DND-41 (cell line): ENCODE measurements at regions not wholly inside any gene's neighbourhood (a gene's known extent, or its start where the extent isn't known, plus 50 kb on each side); places are given as distances from the start of the nearest gene placed in this dataset.

Experiments
- ATAC-seq: fragments of 200-7000 bp; cut with Tn5 transposase; 3 replicates; pipeline ENCODE4 v1.9.1; 2021; ENCODE audit warnings: low read depth; ENCODE audit not compliant: insufficient read depth
- DNase-seq: peaks from one replicate; pipeline ENCODE4 v3.0.0-alpha.2; 2020
- H2AFZ ChIP-seq: 2 replicates; pipeline ENCODE4 v1.6.0; 2012; ENCODE audit warnings: low read depth, low read length
- H3K27ac ChIP-seq: 2 replicates; pipeline ENCODE4 v1.5.1; 2012; ENCODE audit warnings: low read length, inconsistent platforms
- H3K27me3 ChIP-seq: fragments of 200-600 bp; sonication (generic); 2 replicates; pipeline ENCODE4 v1.6.0; 2012; ENCODE audit warnings: low read length, mild to moderate bottlenecking, inconsistent platforms; ENCODE audit not compliant: insufficient read depth, poor library complexity
- H3K36me3 ChIP-seq: 2 replicates; pipeline ENCODE4 v1.5.1; 2012; ENCODE audit warnings: low read length, inconsistent platforms; ENCODE audit not compliant: insufficient read depth
- H3K4me1 ChIP-seq: 2 replicates; pipeline ENCODE4 v1.5.1; 2012; ENCODE audit warnings: mild to moderate bottlenecking, low read length; ENCODE audit not compliant: insufficient read depth
- H3K4me2 ChIP-seq: 2 replicates; pipeline ENCODE4 v1.6.0; 2012; ENCODE audit warnings: mild to moderate bottlenecking, moderate library complexity, low read length, inconsistent platforms; ENCODE audit not compliant: insufficient read depth
- H3K4me3 ChIP-seq, 2 experiments: fragments of 200-600 bp in 1 of 2; shearing (Covaris generic) in 1 of 2; 2 replicates each; pipeline ENCODE4 v1.5.1; 2012 to 2016; ENCODE audit warnings: inconsistent platforms in 2 of 2, low read length in 2 of 2, mild to moderate bottlenecking in 2 of 2, low read depth in 1 of 2, moderate library complexity in 1 of 2
- H3K79me2 ChIP-seq: 2 replicates; pipeline ENCODE4 v1.6.0; 2012; ENCODE audit warnings: low read length, inconsistent platforms; ENCODE audit not compliant: insufficient read depth
- H3K9ac ChIP-seq: 2 replicates; pipeline ENCODE4 v1.6.0; 2012; ENCODE audit warnings: low read depth, mild to moderate bottlenecking, inconsistent platforms, low read length, moderate library complexity
- H3K9me3 ChIP-seq: 2 replicates; pipeline ENCODE4 v1.5.1; 2012; ENCODE audit warnings: low read length, moderate library complexity, mild to moderate bottlenecking, inconsistent platforms; ENCODE audit not compliant: insufficient read depth, severe bottlenecking
- H4K20me1 ChIP-seq: 2 replicates; pipeline ENCODE4 v1.6.0; 2012; ENCODE audit warnings: low read length; ENCODE audit not compliant: insufficient read depth
- EZH2 ChIP-seq: IDR thresholded peaks from 3 replicates; pipeline ENCODE4 v1.6.1; 2012; ENCODE audit warnings: borderline replicate concordance, low read depth, mild to moderate bottlenecking, moderate library complexity, low read length, inconsistent platforms; ENCODE audit not compliant: severe bottlenecking
- TF ChIP-seq, protein P1 (sequence below): IDR thresholded peaks from 2 replicates; pipeline ENCODE4 v1.5.1; 2012; ENCODE audit warnings: borderline replicate concordance, low read length, moderate library complexity, mild to moderate bottlenecking; ENCODE audit not compliant: poor library complexity, severe bottlenecking; ENCODE audit errors: extremely low read depth

DNA sequence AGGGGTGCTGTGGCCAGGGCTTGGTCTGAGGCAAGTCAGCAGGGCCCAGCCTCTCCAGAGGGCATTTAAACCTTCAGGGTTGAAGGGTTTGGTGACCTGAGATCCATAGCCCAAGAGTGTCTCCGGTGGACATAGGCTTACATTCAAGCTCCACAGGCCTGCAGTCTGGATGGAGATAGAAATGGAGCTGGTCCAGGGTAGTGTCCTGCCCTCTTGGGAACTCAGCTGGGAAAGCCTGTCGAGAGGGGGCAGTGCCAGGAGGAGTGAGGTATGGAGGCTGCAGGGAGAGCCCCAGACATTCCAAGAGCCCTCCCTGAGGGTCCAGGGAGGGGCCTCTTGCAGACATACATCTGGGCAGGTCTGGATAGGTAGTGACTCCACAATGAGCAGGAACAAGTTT lies 177.0 kb upstream of the MVB12B start:
- no peaks in the 10 kb centered on the region for H3K9me3 ChIP-seq
- DNase-seq (no peak), ATAC-seq (no peak)
- TF ChIP-seq, protein P1, sequence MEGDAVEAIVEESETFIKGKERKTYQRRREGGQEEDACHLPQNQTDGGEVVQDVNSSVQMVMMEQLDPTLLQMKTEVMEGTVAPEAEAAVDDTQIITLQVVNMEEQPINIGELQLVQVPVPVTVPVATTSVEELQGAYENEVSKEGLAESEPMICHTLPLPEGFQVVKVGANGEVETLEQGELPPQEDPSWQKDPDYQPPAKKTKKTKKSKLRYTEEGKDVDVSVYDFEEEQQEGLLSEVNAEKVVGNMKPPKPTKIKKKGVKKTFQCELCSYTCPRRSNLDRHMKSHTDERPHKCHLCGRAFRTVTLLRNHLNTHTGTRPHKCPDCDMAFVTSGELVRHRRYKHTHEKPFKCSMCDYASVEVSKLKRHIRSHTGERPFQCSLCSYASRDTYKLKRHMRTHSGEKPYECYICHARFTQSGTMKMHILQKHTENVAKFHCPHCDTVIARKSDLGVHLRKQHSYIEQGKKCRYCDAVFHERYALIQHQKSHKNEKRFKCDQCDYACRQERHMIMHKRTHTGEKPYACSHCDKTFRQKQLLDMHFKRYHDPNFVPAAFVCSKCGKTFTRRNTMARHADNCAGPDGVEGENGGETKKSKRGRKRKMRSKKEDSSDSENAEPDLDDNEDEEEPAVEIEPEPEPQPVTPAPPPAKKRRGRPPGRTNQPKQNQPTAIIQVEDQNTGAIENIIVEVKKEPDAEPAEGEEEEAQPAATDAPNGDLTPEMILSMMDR = no peak
- TF ChIP-seq EZH2 = no peak
- no peak overlapping the region for H3K4me3 ChIP-seq
- H3K36me3 ChIP-seq = no peaks in the 10 kb centered on the region
- no peak overlapping the region for H3K9ac ChIP-seq
- no peak overlapping the region for H3K27ac ChIP-seq
- H2AFZ ChIP-seq = no peak overlapping the region
- no peaks in the 10 kb centered on the region for H4K20me1 ChIP-seq
- no peaks in the 10 kb centered on the region for H3K79me2 ChIP-seq
- H3K4me1 ChIP-seq = no peaks in the 10 kb centered on the region
- no peaks in the 10 kb centered on the region for H3K27me3 ChIP-seq
- no peak overlapping the region for H3K4me2 ChIP-seq

DNA sequence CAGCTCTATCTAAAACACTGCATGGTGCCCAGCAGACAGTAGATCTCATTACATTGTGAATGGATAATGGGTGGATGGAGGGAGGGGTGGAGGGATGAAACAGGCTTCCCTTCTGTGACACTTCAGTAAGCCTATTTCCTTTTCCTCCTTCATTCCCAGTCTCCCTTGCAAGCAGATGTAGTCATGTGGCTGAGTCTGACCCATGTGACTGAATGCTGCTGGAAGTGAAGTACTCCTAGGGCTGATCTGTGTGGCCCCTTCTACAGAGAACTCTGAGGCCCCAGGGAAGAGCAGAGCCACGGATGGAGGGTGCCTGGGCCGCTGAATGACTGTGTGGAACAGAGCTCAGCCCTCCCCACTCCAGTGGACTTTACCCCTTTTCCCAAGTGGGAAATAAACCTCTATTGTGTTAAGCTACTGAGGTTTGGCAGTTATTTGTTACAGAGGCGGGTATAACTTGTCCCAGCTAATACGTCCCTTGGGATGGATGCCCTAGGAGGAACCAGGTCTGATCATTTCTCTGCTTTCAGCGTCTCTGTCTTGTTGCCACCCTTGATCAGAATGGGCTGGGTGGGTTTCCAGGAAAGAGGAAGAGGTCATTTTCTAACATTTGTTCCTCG lies 176.1 kb upstream of the MVB12B start:
- TF ChIP-seq, protein P1 = no peak
- TF ChIP-seq EZH2 = no peak
- DNase-seq = no peak

DNA sequence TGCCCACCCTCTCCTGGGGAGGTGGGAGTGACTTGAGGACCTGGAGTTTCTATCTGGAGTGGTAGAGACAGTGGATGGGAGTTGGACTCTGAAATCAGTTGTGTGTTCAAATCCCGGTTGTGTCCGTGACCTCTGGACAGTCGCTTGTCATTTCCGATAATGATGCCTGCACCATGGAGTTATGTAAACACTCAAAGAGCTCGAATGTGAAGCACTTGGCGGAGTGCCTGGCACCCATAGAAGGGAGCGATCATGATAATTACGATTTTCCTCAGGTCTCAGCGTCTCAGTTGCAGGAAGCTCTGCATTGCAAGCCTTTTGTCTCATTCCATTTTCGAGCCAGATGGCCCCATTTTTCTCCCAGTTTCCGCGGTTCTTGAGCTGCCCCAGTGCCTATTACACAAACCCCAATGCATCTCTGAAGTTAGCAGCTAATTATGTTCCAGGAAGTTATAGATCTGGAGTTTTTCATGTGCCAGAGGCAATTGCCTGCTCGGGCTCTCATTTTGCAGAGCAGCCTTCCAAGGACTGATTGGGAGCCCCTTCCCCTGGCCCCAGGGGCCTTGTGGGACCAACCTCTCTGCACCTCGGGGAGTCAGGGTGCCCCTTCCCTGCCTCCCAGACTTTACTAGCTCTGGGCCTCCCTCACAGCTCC lies 175.5 kb upstream of the MVB12B start:
- no peaks in the 10 kb centered on the region for H3K79me2 ChIP-seq
- no peak overlapping the region for H3K4me3 ChIP-seq
- no peak overlapping the region for H2AFZ ChIP-seq
- no peaks in the 10 kb centered on the region for H3K36me3 ChIP-seq
- H3K27ac ChIP-seq = no peak overlapping the region
- H4K20me1 ChIP-seq = no peaks in the 10 kb centered on the region
- TF ChIP-seq, protein P1 = no peak
- no peaks in the 10 kb centered on the region for H3K27me3 ChIP-seq
- ATAC-seq (no peak), DNase-seq (no peak)
- H3K9me3 ChIP-seq = no peaks in the 10 kb centered on the region
- no peaks in the 10 kb centered on the region for H3K4me1 ChIP-seq
- H3K9ac ChIP-seq = no peak overlapping the region
- no peak overlapping the region for H3K4me2 ChIP-seq

More for the DNA sequence above, 176.1 kb upstream of the MVB12B start:
- ATAC-seq = no peak
- Histone ChIP-seq H3K36me3 (no peaks in the 10 kb centered on the region), H3K4me2 (no peak overlapping the region), H3K4me3 (no peak overlapping the region), H4K20me1 (no peaks in the 10 kb centered on the region), H2AFZ (no peak overlapping the region), H3K4me1 (no peaks in the 10 kb centered on the region), H3K27me3 (no peaks in the 10 kb centered on the region), H3K9me3 (no peaks in the 10 kb centered on the region), H3K79me2 (no peaks in the 10 kb centered on the region), H3K9ac (no peak overlapping the region), H3K27ac (no peak overlapping the region)

DNA sequence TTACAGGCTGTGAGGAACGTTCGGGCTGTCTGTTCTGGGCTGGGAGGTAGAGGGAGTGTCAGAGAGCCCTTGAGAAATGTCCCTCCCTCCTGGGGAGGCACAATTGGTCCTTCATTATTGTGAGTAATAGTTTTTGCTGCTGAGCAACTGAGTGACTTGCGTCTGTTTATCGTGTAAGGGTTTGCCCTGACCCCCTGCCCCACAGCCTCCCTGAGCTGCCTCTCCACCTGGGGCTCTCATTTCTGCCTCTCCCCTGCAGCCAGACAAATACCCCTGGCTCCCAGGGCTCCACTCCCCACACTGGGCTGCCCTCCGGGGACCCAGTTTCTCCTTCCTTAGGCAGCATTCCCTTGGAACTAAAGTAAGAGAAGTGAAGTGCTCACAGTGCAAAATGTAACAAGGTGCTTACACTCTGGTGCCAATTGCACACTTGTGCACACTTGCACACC lies 174.9 kb upstream of the MVB12B start:
- no peaks in the 10 kb centered on the region for H4K20me1 ChIP-seq
- DNase-seq (no peak), ATAC-seq (no peak)
- no peaks in the 10 kb centered on the region for H3K9me3 ChIP-seq
- TF ChIP-seq EZH2 = no peak
- TF ChIP-seq, protein P1 = no peak
- no peak overlapping the region for H2AFZ ChIP-seq
- no peaks in the 10 kb centered on the region for H3K4me1 ChIP-seq
- no peaks in the 10 kb centered on the region for H3K36me3 ChIP-seq
- H3K4me3 ChIP-seq = no peak overlapping the region
- no peak overlapping the region for H3K27ac ChIP-seq
- no peak overlapping the region for H3K4me2 ChIP-seq
- no peaks in the 10 kb centered on the region for H3K79me2 ChIP-seq
- no peaks in the 10 kb centered on the region for H3K27me3 ChIP-seq
- no peak overlapping the region for H3K9ac ChIP-seq
